ENCODE measurements at regions not wholly inside any gene's neighbourhood (a gene's known extent, or its start where the extent isn't known, plus 50 kb on each side); places are given as distances from the start of the nearest gene placed in this dataset.

- no peak for DNase-seq
Measured at GRCh38 chr6:169165561-169166300, 87.9 kb downstream of the THBS2 start.

DNA sequence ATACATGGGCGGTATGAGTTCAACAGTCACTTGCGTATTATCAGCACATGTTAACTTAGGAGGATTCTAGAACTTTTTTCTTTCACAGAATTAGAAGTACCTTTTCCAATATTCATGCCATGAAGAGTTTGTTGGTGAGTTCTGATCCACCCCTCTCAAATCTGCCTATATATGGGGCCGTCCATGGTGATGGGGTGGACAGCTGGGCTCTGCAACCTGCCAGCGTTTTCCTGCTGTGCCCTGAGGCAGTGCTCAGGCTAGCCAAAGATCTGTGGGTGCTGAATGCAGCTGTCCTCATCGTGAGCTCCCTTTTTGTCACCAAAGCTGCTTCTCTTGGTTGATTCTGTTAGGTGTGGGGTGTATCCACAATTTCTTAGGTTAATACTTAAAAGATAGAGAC lies 88.7 kb downstream of the THBS2 start:
- DNase-seq, result no peak

GRCh38 chr6:169164451-169164850 lies 89.2 kb downstream of the THBS2 start:
- DNase-seq, result no peak

- no peak for DNase-seq
Measured at GRCh38 chr6:169163411-169163901, 90.2 kb downstream of the THBS2 start.

DNA sequence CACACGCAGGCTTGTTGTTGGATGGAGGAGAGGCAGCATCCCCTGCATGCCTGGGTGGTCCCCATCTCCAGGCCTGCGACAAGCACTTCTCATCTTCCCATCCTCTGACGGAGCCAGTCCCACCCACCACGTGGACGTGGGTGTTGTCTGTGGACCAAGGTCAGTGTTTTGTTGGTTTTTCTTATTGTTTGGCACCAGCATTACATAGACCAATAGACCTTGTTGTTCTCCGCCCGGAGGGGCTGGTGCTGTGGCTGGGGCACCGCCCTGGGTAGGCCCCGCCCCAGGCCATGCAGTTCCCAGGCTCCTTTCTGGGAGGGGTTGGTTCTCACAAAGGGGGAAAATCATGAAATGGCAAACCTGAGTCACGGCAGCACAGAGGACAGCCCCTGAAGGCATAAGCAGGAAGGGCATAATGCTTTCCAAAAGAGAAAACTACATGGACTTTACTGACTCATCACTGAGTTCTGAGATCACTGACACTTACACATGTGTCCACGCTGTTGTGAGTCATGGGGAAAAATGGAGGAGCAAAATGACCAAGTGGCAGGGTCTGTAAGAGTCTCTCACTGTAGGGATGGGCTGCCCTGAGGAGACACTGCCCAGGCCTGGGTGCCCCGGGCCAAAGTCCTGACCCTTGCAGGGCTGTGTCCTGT lies 90.8 kb downstream of the THBS2 start:
- no peak for DNase-seq

DNA sequence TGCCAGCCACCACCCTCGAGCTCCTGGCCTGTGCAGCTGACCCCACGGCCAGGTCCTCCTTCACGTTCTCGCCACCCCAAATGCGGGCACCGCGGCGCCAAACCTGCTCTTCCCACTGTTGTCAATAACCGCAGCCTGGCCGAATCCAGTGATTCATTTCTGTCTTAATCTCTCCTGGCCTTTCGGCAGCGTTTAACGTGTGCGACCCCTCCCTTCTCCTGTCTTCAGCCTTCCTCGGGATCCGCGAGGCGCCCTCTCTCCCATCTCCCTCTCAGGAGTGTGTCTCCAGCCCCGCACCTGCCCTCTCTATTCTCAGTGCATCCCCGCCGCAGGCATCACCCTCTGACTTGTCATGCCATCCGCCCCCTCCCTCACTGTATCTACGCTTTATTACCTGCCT lies 91.4 kb downstream of the THBS2 start:
- DNase-seq, result no peak

GRCh38 chr6:169161572-169162167 lies 92.0 kb downstream of the THBS2 start:
- DNase-seq, result no peak

DNA sequence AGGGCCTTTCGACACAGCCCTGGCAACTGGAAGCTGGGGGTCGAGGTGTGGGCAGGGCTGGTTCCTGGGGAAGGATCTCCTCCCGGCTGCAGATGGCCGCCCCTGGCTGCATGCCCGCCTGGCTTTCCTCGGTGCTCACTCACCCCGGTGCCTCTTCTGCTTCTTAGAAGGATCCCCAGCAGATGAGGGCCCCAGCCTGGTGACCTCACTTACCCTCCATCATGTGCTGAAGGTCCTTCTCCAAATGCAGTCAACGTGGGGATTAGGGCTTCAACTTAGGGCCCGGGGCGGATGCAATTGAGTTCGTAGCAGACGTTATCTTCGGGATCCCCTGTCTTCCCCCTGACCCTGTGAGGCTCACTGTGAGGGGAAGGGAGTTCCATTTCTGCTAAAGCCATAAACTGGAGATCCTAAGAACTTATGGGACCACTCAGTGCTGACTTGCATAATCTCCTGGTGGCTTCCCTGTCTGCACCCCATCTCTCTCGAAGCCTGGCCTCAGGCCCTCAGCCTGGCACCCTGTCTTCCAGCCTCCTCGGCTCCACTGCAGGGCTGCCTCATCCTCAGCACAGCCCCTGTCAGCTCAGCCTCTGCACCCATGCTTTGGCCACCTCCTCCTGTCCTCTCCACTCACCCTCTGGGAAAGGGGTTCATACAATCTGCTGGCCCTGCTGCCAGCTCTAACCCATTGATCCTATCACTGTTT lies 92.6 kb downstream of the THBS2 start:
- no peak for DNase-seq

GRCh38 chr6:169160091-169160854 lies 93.4 kb downstream of the THBS2 start:
- DNase-seq, result no peak

DNA sequence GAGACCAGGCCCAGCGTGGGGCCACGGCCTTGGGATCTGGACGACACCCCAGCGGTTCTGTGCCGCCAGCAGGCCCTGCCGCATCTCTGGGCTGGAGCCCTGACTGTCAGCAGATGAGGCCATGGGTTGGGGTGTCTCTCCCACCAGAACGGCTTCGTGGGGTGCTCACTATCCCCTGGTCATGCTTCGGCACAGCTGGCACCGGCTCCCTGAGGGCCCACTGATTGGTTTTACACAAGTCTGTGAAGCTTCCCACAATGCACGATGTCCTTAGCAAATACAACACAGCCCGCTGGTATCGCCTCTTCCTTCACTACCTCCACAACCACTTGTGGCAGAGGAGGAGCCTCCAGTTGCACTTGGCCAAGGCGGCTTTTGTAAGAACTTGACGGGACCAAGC lies 94.3 kb downstream of the THBS2 start:
- DNase-seq, result no peak

GRCh38 chr6:169158691-169159090 lies 95.0 kb downstream of the THBS2 start:
- no peak for DNase-seq

DNA sequence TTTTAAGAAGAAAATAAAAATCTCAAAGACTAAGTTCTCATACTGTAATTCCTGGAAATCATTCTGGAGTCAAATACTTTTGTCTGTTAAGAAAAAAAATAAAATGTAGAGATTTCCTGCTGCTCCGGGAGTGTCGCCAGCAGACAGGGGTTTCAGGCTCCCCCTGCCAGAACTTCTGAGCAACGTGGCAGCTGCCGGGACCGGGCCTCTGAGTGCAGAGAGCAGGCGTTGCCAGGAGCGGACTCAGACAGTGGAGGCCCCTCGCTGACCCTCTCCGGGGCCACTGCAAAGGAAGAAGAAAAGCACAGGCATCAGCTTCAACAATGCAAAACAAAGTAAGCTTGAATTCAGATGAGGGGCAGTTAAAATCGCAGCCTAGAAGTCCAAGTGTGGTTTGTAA lies 95.5 kb downstream of the THBS2 start:
- DNase-seq, result no peak

- no peak for DNase-seq
Measured at GRCh38 chr6:169157197-169158148, 96.2 kb downstream of the THBS2 start.

- no peak for DNase-seq
Measured at GRCh38 chr6:169156793-169157147, 96.9 kb downstream of the THBS2 start.

- no peak for DNase-seq
Measured at GRCh38 chr6:169156108-169156792, 97.4 kb downstream of the THBS2 start.

GRCh38 chr6:169155481-169155880 lies 98.2 kb downstream of the THBS2 start:
- no peak for DNase-seq

DNA sequence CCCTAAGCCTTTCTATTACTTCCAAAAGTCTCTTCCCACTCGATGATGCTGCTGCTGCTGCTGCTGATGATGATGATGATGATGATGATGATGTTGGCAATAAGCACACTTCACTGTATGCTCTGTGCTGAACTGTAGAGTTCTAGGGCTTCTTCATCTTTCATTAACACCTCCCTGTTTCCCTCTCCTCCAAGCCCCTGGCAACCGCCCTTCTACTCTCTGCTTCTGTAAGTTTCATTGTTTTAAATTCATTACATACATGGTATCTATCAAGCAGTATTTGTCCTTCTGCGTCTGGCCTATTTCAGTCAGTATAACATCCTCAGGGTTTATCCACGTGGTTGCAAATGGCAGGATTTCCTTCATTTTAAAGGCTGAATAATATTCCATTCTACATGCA lies 100.2 kb downstream of the THBS2 start:
- DNase-seq, result no peak

GRCh38 chr6:169146521-169146920 lies 107.1 kb downstream of the THBS2 start:
- no peak for DNase-seq

DNA sequence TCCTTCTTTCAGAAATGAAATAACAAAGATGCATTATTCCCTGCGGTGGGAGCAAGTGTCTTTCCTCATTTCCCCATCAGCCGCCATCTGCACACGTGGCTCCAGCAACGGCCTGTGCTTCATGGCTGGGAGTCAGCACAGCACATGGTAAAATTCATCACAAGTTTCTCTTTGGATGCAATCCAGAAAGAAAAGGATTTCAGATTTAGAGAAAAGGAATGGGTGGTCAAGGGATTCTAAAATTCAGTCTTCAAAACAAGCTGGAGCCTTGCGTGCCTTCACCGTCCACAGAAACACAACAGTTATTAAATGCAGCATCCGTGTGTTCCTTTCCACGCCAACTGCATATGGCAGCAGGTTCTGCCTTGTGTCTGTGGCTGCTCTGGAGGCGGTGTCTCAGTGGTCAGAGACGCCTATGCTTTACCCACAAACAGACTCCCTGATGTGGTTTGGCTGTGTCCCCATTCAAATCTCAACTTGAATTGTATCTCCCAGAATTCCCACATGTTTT lies 107.6 kb downstream of the THBS2 start:
- no peak for DNase-seq

- DNase-seq, result no peak
Measured at GRCh38 chr6:169145496-169145895, 108.2 kb downstream of the THBS2 start.

DNA sequence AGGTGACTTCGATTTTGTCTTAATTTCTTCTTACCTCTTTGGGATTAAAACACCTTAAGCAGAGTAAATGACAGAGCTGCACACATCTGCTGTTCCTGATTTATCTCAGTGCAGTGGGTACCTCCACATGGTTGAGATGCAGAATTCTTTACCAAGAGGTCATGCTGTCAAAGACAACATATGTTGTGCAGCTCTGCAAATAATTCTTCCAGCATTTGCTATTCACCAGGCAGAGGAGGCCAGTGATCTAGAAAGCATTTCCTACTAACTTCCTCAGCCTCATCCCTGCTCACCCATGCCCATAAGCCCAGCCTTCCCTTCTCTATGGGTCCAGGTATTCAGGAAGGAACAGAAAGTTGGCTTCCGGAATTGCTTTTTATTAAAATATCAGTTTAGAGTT lies 109.3 kb downstream of the THBS2 start:
- DNase-seq, result no peak

Measured in CD4-positive, alpha-beta T cell treated with Interferon alpha-2 for 1 hour (primary cell).